HCT116 (cell line): ENCODE measurements at regions not wholly inside any gene's neighbourhood (a gene's known extent, or its start where the extent isn't known, plus 50 kb on each side); places are given as distances from the start of the nearest gene placed in this dataset.

Source experiments
- CBX3 ChIP-seq: IDR thresholded peaks from 2 replicates; pipeline ENCODE4 v1.6.1; 2012; ENCODE audit warnings: low read depth
- CTCF ChIP-seq, 3 experiments: fragments of 200-600 bp in 1 of 3; sonication (generic) in 1 of 3; IDR thresholded peaks in 2 of 3; conservative IDR thresholded peaks in 1 of 3; 2 replicates each; pipeline ENCODE4 v1.5.1; 2012 to 2017; ENCODE audit warnings: low read depth in 2 of 3, low read length in 2 of 3, antibody characterized with exemption in 1 of 3, borderline replicate concordance in 1 of 3, control low read depth in 1 of 3, mild to moderate bottlenecking in 1 of 3, mixed read lengths in 1 of 3, mixed run types in 1 of 3, moderate library complexity in 1 of 3; ENCODE audit not compliant: insufficient read depth in 1 of 3
- EGR1 ChIP-seq: IDR thresholded peaks from 2 replicates; pipeline ENCODE4 v1.6.1; 2012; ENCODE audit warnings: low read depth
- EZH2 ChIP-seq: fragments of 200-600 bp; sonication (generic); IDR thresholded peaks from 2 replicates; pipeline ENCODE4 v1.6.1; 2017; ENCODE audit warnings: antibody characterized with exemption, mixed run types
- POLR2A ChIP-seq: IDR thresholded peaks from 2 replicates; pipeline ENCODE4 v1.7.0; 2011; ENCODE audit warnings: borderline replicate concordance; ENCODE audit not compliant: insufficient read depth, insufficient read length; ENCODE audit errors: extremely low read depth
- POLR2AphosphoS5 ChIP-seq: IDR thresholded peaks from 2 replicates; pipeline ENCODE4 v1.6.1; 2011; ENCODE audit warnings: mild to moderate bottlenecking, low read depth, low read length, moderate library complexity
- RAD21 ChIP-seq: IDR thresholded peaks from 2 replicates; pipeline ENCODE4 v1.6.1; 2012; ENCODE audit warnings: low read depth, mild to moderate bottlenecking
- SP1 ChIP-seq: IDR thresholded peaks from 2 replicates; pipeline ENCODE4 v1.6.1; 2012; ENCODE audit warnings: low read depth
- YY1 ChIP-seq: IDR thresholded peaks from 2 replicates; pipeline ENCODE4 v1.6.1; 2011; ENCODE audit warnings: low read length, low read depth, moderate library complexity, mild to moderate bottlenecking; ENCODE audit not compliant: insufficient replicate concordance; ENCODE audit errors: extremely low read depth
- ZFX ChIP-seq: fragments of 450-650 bp; IDR thresholded peaks from 2 replicates; pipeline ENCODE4 v1.6.1; 2017
- TF ChIP-seq, protein P1 (sequence below): IDR thresholded peaks from 2 replicates; pipeline ENCODE4 v1.6.1; 2011; ENCODE audit warnings: mild to moderate bottlenecking, low read length, moderate library complexity; ENCODE audit not compliant: insufficient replicate concordance; ENCODE audit errors: extremely low read depth
- TF ChIP-seq, protein P2 (sequence below): IDR thresholded peaks from 2 replicates; pipeline ENCODE4 v1.6.1; 2012; ENCODE audit warnings: low read depth

DNA sequence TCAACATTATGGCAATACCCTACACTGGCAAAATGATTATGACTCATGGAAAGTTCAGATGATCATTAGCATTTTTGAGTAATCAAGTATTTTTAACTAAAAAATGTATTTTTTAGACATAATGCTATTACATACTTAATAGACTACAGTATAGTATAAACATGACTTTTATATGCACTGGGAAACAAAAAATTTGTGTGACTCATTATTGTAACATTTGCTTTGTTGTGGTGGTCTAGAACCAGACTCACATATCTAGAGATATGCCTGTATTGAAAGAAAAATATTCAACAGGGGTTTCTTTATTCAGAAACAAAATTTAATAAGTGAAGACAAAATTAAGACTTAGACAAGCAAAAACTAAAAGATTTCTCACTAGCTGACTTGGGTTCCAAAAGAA is 385.3 kb upstream of the RIOK2 start:
- TF ChIP-seq CTCF (IDR thresholded peaks at IDR 0.05 in 2 of 3, conservative IDR thresholded peaks at IDR 0.05 in 1 of 3; ENCODE audit: borderline replicate concordance in 1 of 3, insufficient read depth in 1 of 3, low read depth in 2 of 3, low read length in 2 of 3) (no peak), EZH2 (no peak), POLR2A (no peak), RAD21 (no peak), CBX3 (no peak), YY1 (no peak), EGR1 (no peak), ZFX (no peak), SP1 (no peak), POLR2AphosphoS5 (no peak)
- TF ChIP-seq, protein P1, sequence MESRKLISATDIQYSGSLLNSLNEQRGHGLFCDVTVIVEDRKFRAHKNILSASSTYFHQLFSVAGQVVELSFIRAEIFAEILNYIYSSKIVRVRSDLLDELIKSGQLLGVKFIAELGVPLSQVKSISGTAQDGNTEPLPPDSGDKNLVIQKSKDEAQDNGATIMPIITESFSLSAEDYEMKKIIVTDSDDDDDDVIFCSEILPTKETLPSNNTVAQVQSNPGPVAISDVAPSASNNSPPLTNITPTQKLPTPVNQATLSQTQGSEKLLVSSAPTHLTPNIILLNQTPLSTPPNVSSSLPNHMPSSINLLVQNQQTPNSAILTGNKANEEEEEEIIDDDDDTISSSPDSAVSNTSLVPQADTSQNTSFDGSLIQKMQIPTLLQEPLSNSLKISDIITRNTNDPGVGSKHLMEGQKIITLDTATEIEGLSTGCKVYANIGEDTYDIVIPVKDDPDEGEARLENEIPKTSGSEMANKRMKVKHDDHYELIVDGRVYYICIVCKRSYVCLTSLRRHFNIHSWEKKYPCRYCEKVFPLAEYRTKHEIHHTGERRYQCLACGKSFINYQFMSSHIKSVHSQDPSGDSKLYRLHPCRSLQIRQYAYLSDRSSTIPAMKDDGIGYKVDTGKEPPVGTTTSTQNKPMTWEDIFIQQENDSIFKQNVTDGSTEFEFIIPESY, result no peak
- TF ChIP-seq, protein P2, sequence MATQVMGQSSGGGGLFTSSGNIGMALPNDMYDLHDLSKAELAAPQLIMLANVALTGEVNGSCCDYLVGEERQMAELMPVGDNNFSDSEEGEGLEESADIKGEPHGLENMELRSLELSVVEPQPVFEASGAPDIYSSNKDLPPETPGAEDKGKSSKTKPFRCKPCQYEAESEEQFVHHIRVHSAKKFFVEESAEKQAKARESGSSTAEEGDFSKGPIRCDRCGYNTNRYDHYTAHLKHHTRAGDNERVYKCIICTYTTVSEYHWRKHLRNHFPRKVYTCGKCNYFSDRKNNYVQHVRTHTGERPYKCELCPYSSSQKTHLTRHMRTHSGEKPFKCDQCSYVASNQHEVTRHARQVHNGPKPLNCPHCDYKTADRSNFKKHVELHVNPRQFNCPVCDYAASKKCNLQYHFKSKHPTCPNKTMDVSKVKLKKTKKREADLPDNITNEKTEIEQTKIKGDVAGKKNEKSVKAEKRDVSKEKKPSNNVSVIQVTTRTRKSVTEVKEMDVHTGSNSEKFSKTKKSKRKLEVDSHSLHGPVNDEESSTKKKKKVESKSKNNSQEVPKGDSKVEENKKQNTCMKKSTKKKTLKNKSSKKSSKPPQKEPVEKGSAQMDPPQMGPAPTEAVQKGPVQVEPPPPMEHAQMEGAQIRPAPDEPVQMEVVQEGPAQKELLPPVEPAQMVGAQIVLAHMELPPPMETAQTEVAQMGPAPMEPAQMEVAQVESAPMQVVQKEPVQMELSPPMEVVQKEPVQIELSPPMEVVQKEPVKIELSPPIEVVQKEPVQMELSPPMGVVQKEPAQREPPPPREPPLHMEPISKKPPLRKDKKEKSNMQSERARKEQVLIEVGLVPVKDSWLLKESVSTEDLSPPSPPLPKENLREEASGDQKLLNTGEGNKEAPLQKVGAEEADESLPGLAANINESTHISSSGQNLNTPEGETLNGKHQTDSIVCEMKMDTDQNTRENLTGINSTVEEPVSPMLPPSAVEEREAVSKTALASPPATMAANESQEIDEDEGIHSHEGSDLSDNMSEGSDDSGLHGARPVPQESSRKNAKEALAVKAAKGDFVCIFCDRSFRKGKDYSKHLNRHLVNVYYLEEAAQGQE, result no peak
